VCaP (cell line): ENCODE measurements at regions not wholly inside any gene's neighbourhood (a gene's known extent, or its start where the extent isn't known, plus 50 kb on each side); places are given as distances from the start of the nearest gene placed in this dataset.
A peak's percentile ranks its signal among the peaks of the same experiment; 100 is the strongest.
"Not testable (repeated sequence)": the region's sequence is repeated elsewhere in the genome, so short reads cannot be mapped to it uniquely, and the experiment has no call there.

Experiments
- H3K27ac ChIP-seq: fragments of 450-650 bp; 2 replicates; pipeline ENCODE4 v1.5.1; 2017
- CTCF ChIP-seq: fragments of 450-650 bp; conservative IDR thresholded peaks from 2 replicates; pipeline ENCODE4 v1.5.1; 2017; ENCODE audit warnings: mild to moderate bottlenecking, moderate library complexity

GRCh38 chr10:6692103-6692502 lies 112.0 kb upstream of the PRKCQ start:
- no peak overlapping the region for H3K27ac ChIP-seq
- no peak for TF ChIP-seq CTCF

GRCh38 chr10:6689036-6689435 lies 109.0 kb upstream of the PRKCQ start:
- no peak for TF ChIP-seq CTCF
- H3K27ac ChIP-seq: no peak overlapping the region

GRCh38 chr10:6680735-6681134 lies 100.7 kb upstream of the PRKCQ start:
- no peak for TF ChIP-seq CTCF

GRCh38 chr10:6678956-6679355 lies 98.9 kb upstream of the PRKCQ start:
- no peak overlapping the region for H3K27ac ChIP-seq
- TF ChIP-seq CTCF: no peak

More at GRCh38 chr10:6680735-6681134, 100.7 kb upstream of the PRKCQ start:
- no peak overlapping the region for H3K27ac ChIP-seq

GRCh38 chr10:6678211-6678803 lies 98.2 kb upstream of the PRKCQ start:
- peak; percentile 75 for TF ChIP-seq CTCF
- no peak overlapping the region for H3K27ac ChIP-seq

GRCh38 chr10:6677129-6677528 lies 97.1 kb upstream of the PRKCQ start:
- H3K27ac ChIP-seq: not testable (repeated sequence)

GRCh38 chr10:6674291-6674690 lies 94.2 kb upstream of the PRKCQ start:
- TF ChIP-seq CTCF: no peak
- H3K27ac ChIP-seq: no peak overlapping the region

GRCh38 chr10:6671976-6672375 lies 91.9 kb upstream of the PRKCQ start:
- no peak for TF ChIP-seq CTCF
- no peak overlapping the region for H3K27ac ChIP-seq
